HG03280 (cell line): ENCODE measurements at regions not wholly inside any gene's neighbourhood (a gene's known extent, or its start where the extent isn't known, plus 50 kb on each side); places are given as distances from the start of the nearest gene placed in this dataset.
"Not testable (repeated sequence)": the region's sequence is repeated elsewhere in the genome, so short reads cannot be mapped to it uniquely, and the experiment has no call there.

Source experiments
- ATAC-seq: cut with Tn5 transposase; IDR thresholded peaks from one replicate; pipeline ENCODE4 v1.9.1; 2021; ENCODE audit warnings: mild to moderate bottlenecking, moderate library complexity; ENCODE audit not compliant: unreplicated experiment

GRCh38 chr4:42282081-42282901, 115.0 kb upstream of the SHISA3 start:
- peak; percentile 77 for ATAC-seq

- no peak for ATAC-seq
Observed at GRCh38 chr4:42284030-42284429, 113.3 kb upstream of the SHISA3 start.

- not testable (repeated sequence) for ATAC-seq
Observed at GRCh38 chr4:42288876-42289275, 108.4 kb upstream of the SHISA3 start.

- not testable (repeated sequence) for ATAC-seq
Observed at GRCh38 chr4:42292192-42292591, 105.1 kb upstream of the SHISA3 start.

- ATAC-seq, result no peak
Observed at GRCh38 chr4:42293967-42294813, 103.1 kb upstream of the SHISA3 start.

GRCh38 chr4:42296196-42296595, 101.1 kb upstream of the SHISA3 start:
- ATAC-seq, result no peak

GRCh38 chr4:42302348-42302747, 94.9 kb upstream of the SHISA3 start:
- no peak for ATAC-seq

- ATAC-seq, result no peak
Observed at GRCh38 chr4:42306221-42307109, 90.8 kb upstream of the SHISA3 start.

- no peak for ATAC-seq
Observed at GRCh38 chr4:42308247-42308646, 89.0 kb upstream of the SHISA3 start.

GRCh38 chr4:42309361-42310260, 87.7 kb upstream of the SHISA3 start:
- no peak for ATAC-seq

GRCh38 chr4:42310358-42310757, 86.9 kb upstream of the SHISA3 start:
- no peak for ATAC-seq

GRCh38 chr4:42310806-42311205, 86.5 kb upstream of the SHISA3 start:
- ATAC-seq, result no peak

- no peak for ATAC-seq
Observed at GRCh38 chr4:42311591-42311990, 85.7 kb upstream of the SHISA3 start.

GRCh38 chr4:42313420-42313819, 83.9 kb upstream of the SHISA3 start:
- ATAC-seq, result not testable (repeated sequence)

GRCh38 chr4:42313872-42314271, 83.4 kb upstream of the SHISA3 start:
- no peak for ATAC-seq

- ATAC-seq, result no peak
Observed at GRCh38 chr4:42315231-42315630, 82.1 kb upstream of the SHISA3 start.

- peak; percentile 66 for ATAC-seq
Observed at GRCh38 chr4:42320822-42321388, 76.4 kb upstream of the SHISA3 start.

GRCh38 chr4:42326040-42326439, 71.2 kb upstream of the SHISA3 start:
- no peak for ATAC-seq

- no peak for ATAC-seq
Observed at GRCh38 chr4:42326524-42326923, 70.8 kb upstream of the SHISA3 start.

GRCh38 chr4:42327323-42327722, 70.0 kb upstream of the SHISA3 start:
- no peak for ATAC-seq
